AG04449 (cell line): ENCODE measurements at regions not wholly inside any gene's neighbourhood (a gene's known extent, or its start where the extent isn't known, plus 50 kb on each side); places are given as distances from the start of the nearest gene placed in this dataset.

ENCODE experiments used
- CTCF ChIA-PET: fragments of 350-600 bp; formaldehyde crosslinking; extraction: SDS; loops from one replicate; lab custom pipeline; 2021; ENCODE audit warnings: antibody characterized with exemption; lab: Yijun Ruan, JAX
- POLR2A ChIA-PET: fragments of 400-600, 350-600 bp; formaldehyde crosslinking; extraction: SDS; loops from one replicate; lab custom pipeline; 2020; ENCODE audit warnings: antibody characterized with exemption, inconsistent platforms; lab: Yijun Ruan, JAX
- DNase-seq: peaks from one replicate; pipeline ENCODE4 v3.0.0-alpha.2; 2010; ENCODE audit warnings: low read depth, low spot score
- H3K4me3 ChIP-seq: 2 replicates; pipeline ENCODE4 v1.5.1; 2011; ENCODE audit warnings: low read depth, mild to moderate bottlenecking, control low read depth, low read length
- CTCF ChIP-seq: IDR thresholded peaks from one replicate; pipeline ENCODE4 v1.5.1; 2011; ENCODE audit warnings: mild to moderate bottlenecking, moderate library complexity, low read length, control low read depth, inconsistent platforms; ENCODE audit not compliant: insufficient read depth; ENCODE audit errors: missing control alignments

GRCh38 chr13:105342281-105342820 lies 1193.1 kb downstream of the EFNB2 start:
- no peak overlapping the region for H3K4me3 ChIP-seq
- DNase-seq, result no peak
- ChIA-PET CTCF (no interaction called here), POLR2A (no interaction called here)
- TF ChIP-seq CTCF, result no peak

GRCh38 chr13:105341758-105342157 lies 1193.7 kb downstream of the EFNB2 start:
- POLR2A ChIA-PET, result no interaction called here
- H3K4me3 ChIP-seq, result no peak overlapping the region
- no peak for DNase-seq
- CTCF ChIA-PET, result no interaction called here
- TF ChIP-seq CTCF, result no peak

GRCh38 chr13:105341256-105341655 lies 1194.2 kb downstream of the EFNB2 start:
- TF ChIP-seq CTCF, result no peak
- no peak for DNase-seq
- ChIA-PET POLR2A (no interaction called here), CTCF (no interaction called here)
- no peak overlapping the region for H3K4me3 ChIP-seq

- H3K4me3 ChIP-seq, result no peak overlapping the region
- POLR2A ChIA-PET, result no interaction called here
- no peak for TF ChIP-seq CTCF
- CTCF ChIA-PET, result no interaction called here
- DNase-seq, result no peak
These were observed 1195.3 kb downstream of the EFNB2 start for GRCh38 chr13:105340061-105340606.

GRCh38 chr13:105338773-105339172 lies 1196.7 kb downstream of the EFNB2 start:
- H3K4me3 ChIP-seq, result no peak overlapping the region
- ChIA-PET CTCF (no interaction called here), POLR2A (no interaction called here)
- no peak for TF ChIP-seq CTCF
- DNase-seq, result no peak

- no peak overlapping the region for H3K4me3 ChIP-seq
- no peak for TF ChIP-seq CTCF
- ChIA-PET POLR2A (no interaction called here), CTCF (no interaction called here)
- no peak for DNase-seq
These were observed 1197.5 kb downstream of the EFNB2 start for GRCh38 chr13:105338006-105338405.
